Astrocyte of the cerebellum (primary cell): ENCODE measurements at regions not wholly inside any gene's neighbourhood (a gene's known extent, or its start where the extent isn't known, plus 50 kb on each side); places are given as distances from the start of the nearest gene placed in this dataset.
A peak's percentile ranks its signal among the peaks of the same experiment; 100 is the strongest.

Experiments
- DNase-seq: peaks from one replicate; pipeline ENCODE4 v3.0.0-alpha.2; 2011; ENCODE audit warnings: low read depth
- H3K4me3 ChIP-seq: 2 replicates; pipeline ENCODE4 v1.5.1; 2011; ENCODE audit warnings: mild to moderate bottlenecking, low read depth, low read length, moderate library complexity
- CTCF ChIP-seq: IDR thresholded peaks from 2 replicates; pipeline ENCODE4 v1.5.1; 2012; ENCODE audit warnings: low read length, low read depth, moderate library complexity, mild to moderate bottlenecking; ENCODE audit errors: missing control alignments
- in situ Hi-C: cut with HindIII; loops from 2 replicates; pipeline ENCODE4 v1.10.0; 2017; ENCODE audit warnings: low sequenced_read_pairs

GRCh38 chr2:64287202-64287740 lies 143.1 kb upstream of the PELI1 start:
- TF ChIP-seq CTCF: no peak
- no peak for DNase-seq
- in situ Hi-C loops: no loop called here
- no peak overlapping the region for H3K4me3 ChIP-seq

DNA sequence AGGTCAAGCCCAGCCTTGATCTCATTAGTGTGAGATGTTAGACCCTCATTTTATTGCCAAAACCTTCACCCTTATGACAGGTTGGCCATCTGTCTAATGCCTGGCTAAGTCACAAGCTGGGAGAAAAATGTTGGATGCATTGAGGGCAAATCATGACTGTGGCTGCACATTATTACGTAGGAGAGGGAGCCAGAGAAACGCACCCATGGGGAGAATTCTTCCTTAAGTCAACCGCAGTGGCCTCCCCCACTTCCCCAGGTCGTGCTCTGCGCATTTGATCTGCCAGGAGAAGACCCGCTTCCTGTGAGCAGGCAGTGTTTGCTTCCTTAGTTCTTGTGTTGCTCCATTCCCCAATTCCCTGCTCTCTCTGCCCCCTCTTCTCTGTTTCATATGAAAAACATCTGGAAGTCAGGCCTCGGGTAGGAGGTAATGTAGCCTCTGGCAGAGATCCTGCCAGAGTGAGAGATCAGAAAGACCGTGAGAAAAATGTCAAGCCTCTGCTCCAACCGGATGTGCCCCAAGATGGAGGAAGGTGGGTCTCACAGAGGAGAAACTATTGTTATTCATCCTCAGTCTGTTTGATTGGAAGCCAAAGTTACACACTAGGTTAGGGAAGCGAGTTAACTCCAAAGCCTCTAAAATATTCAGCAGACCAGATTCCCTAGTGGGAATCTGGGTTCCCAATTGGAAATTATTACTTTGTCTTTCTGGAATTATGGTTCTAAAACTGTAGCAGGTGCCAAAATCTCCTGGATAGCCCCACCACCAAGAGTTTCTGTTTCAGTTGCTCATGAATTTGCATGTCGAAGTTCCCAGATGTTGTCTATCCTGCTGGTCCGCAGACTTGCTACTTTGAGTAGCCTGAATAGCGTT lies 144.3 kb upstream of the PELI1 start:
- no peak for TF ChIP-seq CTCF

GRCh38 chr2:64289251-64289650 lies 145.0 kb upstream of the PELI1 start:
- no peak overlapping the region for H3K4me3 ChIP-seq
- DNase-seq: no peak
- in situ Hi-C loops: no loop called here

More for the DNA sequence above, 144.3 kb upstream of the PELI1 start:
- peak; percentile 53 for DNase-seq
- no peak overlapping the region for H3K4me3 ChIP-seq
- in situ Hi-C loops: no loop called here

DNA sequence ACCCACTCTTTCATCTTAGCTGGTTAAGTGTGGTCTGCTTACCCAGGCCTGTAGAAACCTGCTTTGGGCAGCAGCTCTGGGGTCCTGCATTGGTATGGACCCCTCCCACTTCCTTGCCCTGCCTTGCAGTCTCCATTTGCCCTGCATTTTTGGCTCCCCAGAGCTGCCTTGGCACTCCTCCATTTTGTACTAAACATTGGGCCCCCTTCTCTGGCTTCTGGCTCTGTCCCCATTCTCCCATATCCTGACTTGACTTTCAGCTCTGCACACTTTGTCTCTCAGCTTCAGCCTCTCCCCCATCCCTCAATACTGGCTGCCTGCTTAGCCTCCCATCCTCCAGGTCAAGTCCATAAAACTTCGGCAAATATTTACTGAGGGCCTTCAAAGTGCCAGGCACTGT lies 145.5 kb upstream of the PELI1 start:
- DNase-seq: no peak
- in situ Hi-C loops: no loop called here
- no peak for TF ChIP-seq CTCF
- no peak overlapping the region for H3K4me3 ChIP-seq

More at GRCh38 chr2:64289251-64289650, 145.0 kb upstream of the PELI1 start:
- no peak for TF ChIP-seq CTCF

DNA sequence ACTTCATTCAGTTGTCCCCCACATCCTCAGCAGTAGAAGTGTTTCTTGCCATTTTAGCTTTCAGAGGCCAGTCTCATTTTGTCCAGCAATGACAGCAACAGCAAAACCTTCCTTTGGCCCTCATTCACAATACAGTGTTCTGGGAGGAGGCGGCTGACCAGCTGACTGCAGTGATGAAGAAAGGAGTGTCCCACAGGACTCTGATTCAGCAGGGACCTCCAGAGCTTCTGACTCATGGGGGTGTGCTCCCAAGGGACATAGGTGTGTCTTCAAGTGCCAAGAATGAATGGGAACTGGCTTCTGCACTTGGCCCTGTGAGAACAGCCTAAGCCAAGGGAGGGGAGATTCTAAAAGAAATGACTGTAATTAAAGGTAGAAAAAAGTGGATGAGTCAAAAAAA lies 147.0 kb upstream of the PELI1 start:
- TF ChIP-seq CTCF: no peak
- no peak overlapping the region for H3K4me3 ChIP-seq
- in situ Hi-C loops: no loop called here
- DNase-seq: no peak

- in situ Hi-C loops: no loop called here
- DNase-seq: no peak
- no peak for TF ChIP-seq CTCF
- no peak overlapping the region for H3K4me3 ChIP-seq
Measured at GRCh38 chr2:64295326-64296139, 151.3 kb upstream of the PELI1 start.
